ENCODE measurements at regions not wholly inside any gene's neighbourhood (a gene's known extent, or its start where the extent isn't known, plus 50 kb on each side); places are given as distances from the start of the nearest gene placed in this dataset.

GRCh38 chr9:99465231-99465907 is 243.3 kb downstream of the SEC61B start:
- H3K27me3 Mint-ChIP-seq (ENCODE audit: unreplicated experiment): no peaks in the 10 kb centered on the region
- intact Hi-C loops (cut with micrococcal nuclease; ENCODE audit: unreplicated experiment): no loop called here
- TF ChIP-seq CTCF (IDR thresholded peaks at IDR 0.05; ENCODE audit: unreplicated experiment): no peak
- CTCF ChIA-PET: interaction anchor here (0.7 kb wide), 1 partner anchor 65 kb away, joined by 4 read pairs; no protein-coding TSS in a partner anchor
- BruUV-seq (replicated peaks): no TSS peak
- H3K4me1 Mint-ChIP-seq (ENCODE audit: low read depth, unreplicated experiment): no peaks in the 10 kb centered on the region
- DNase-seq: no peak
- no peak overlapping the region for H3K27ac Mint-ChIP-seq (ENCODE audit: unreplicated experiment)
- no peaks in the 10 kb centered on the region for H3K9me3 Mint-ChIP-seq (ENCODE audit: low read depth, unreplicated experiment)
- no peak overlapping the region for H3K4me3 Mint-ChIP-seq (ENCODE audit: low read depth, unreplicated experiment)
- no peaks in the 10 kb centered on the region for H3K36me3 Mint-ChIP-seq (ENCODE audit: insufficient read depth, unreplicated experiment)

GRCh38 chr9:99466104-99466503 is 244.0 kb downstream of the SEC61B start:
- H3K27me3 Mint-ChIP-seq (ENCODE audit: unreplicated experiment): no peaks in the 10 kb centered on the region
- intact Hi-C loops (cut with micrococcal nuclease; ENCODE audit: unreplicated experiment): no loop called here
- TF ChIP-seq CTCF (IDR thresholded peaks at IDR 0.05; ENCODE audit: unreplicated experiment): no peak
- no peaks in the 10 kb centered on the region for H3K36me3 Mint-ChIP-seq (ENCODE audit: insufficient read depth, unreplicated experiment)
- no peak for DNase-seq
- no peak overlapping the region for H3K27ac Mint-ChIP-seq (ENCODE audit: unreplicated experiment)
- CTCF ChIA-PET: no interaction called here
- no TSS peak for BruUV-seq (replicated peaks)
- H3K4me1 Mint-ChIP-seq (ENCODE audit: low read depth, unreplicated experiment): no peaks in the 10 kb centered on the region
- H3K9me3 Mint-ChIP-seq (ENCODE audit: low read depth, unreplicated experiment): no peaks in the 10 kb centered on the region
- no peak overlapping the region for H3K4me3 Mint-ChIP-seq (ENCODE audit: low read depth, unreplicated experiment)

GRCh38 chr9:99466781-99467180 is 244.7 kb downstream of the SEC61B start:
- no peak overlapping the region for H3K4me3 Mint-ChIP-seq (ENCODE audit: low read depth, unreplicated experiment)
- no peak for TF ChIP-seq CTCF (IDR thresholded peaks at IDR 0.05; ENCODE audit: unreplicated experiment)
- no peaks in the 10 kb centered on the region for H3K36me3 Mint-ChIP-seq (ENCODE audit: insufficient read depth, unreplicated experiment)
- no peaks in the 10 kb centered on the region for H3K4me1 Mint-ChIP-seq (ENCODE audit: low read depth, unreplicated experiment)
- no TSS peak for BruUV-seq (replicated peaks)
- DNase-seq: no peak
- CTCF ChIA-PET: no interaction called here
- no peaks in the 10 kb centered on the region for H3K9me3 Mint-ChIP-seq (ENCODE audit: low read depth, unreplicated experiment)
- H3K27ac Mint-ChIP-seq (ENCODE audit: unreplicated experiment): no peak overlapping the region
- intact Hi-C loops (cut with micrococcal nuclease; ENCODE audit: unreplicated experiment): no loop called here
- no peaks in the 10 kb centered on the region for H3K27me3 Mint-ChIP-seq (ENCODE audit: unreplicated experiment)

- H3K4me3 Mint-ChIP-seq (ENCODE audit: low read depth, unreplicated experiment): no peak overlapping the region
- H3K9me3 Mint-ChIP-seq (ENCODE audit: low read depth, unreplicated experiment): no peaks in the 10 kb centered on the region
- CTCF ChIA-PET: no interaction called here
- no peak for TF ChIP-seq CTCF (IDR thresholded peaks at IDR 0.05; ENCODE audit: unreplicated experiment)
- no peak for DNase-seq
- no TSS peak for BruUV-seq (replicated peaks)
- H3K27me3 Mint-ChIP-seq (ENCODE audit: unreplicated experiment): no peaks in the 10 kb centered on the region
- H3K36me3 Mint-ChIP-seq (ENCODE audit: insufficient read depth, unreplicated experiment): no peaks in the 10 kb centered on the region
- H3K27ac Mint-ChIP-seq (ENCODE audit: unreplicated experiment): no peak overlapping the region
- intact Hi-C loops (cut with micrococcal nuclease; ENCODE audit: unreplicated experiment): no loop called here
- no peaks in the 10 kb centered on the region for H3K4me1 Mint-ChIP-seq (ENCODE audit: low read depth, unreplicated experiment)
These were observed 249.0 kb downstream of the SEC61B start for GRCh38 chr9:99471033-99471432.
